Right atrium auricular region (tissue), 2 donors: ENCODE measurements at regions not wholly inside any gene's neighbourhood (a gene's known extent, or its start where the extent isn't known, plus 50 kb on each side); places are given as distances from the start of the nearest gene placed in this dataset.

ENCODE experiments used
- DNase-seq: peaks from one replicate; pipeline ENCODE4 v3.0.0-alpha.2; 2019; ENCODE audit warnings: low spot score
- H3K27ac ChIP-seq, 2 donors: fragments of 200-600 bp; sonication (generic); 1 replicate in 1 of 2; 2 replicates in 1 of 2; pipeline ENCODE4 v1.5.1; 2016 to 2019
- H3K27me3 ChIP-seq, 2 donors: fragments of 200-600 bp; sonication (generic); one replicate each; pipeline versions ENCODE4 v1.5.1 to v1.6.0; 2017 to 2019
- H3K36me3 ChIP-seq: fragments of 200-600 bp; sonication (generic); one replicate; pipeline ENCODE4 v1.5.1; 2016
- H3K4me1 ChIP-seq, 2 donors: fragments of 200-600 bp; sonication (generic); one replicate each; pipeline versions ENCODE4 v1.5.1 to v1.6.0; 2017 to 2019
- H3K4me3 ChIP-seq, 2 donors: fragments of 200-600 bp; sonication (generic); 1 replicate in 1 of 2; 2 replicates in 1 of 2; pipeline ENCODE4 v1.5.1; 2017 to 2019; ENCODE audit warnings: mild to moderate bottlenecking in 1 of 2, moderate library complexity in 1 of 2
- H3K9me3 ChIP-seq, 2 donors: fragments of 200-600 bp; sonication (generic); one replicate each; pipeline ENCODE4 v1.5.1; 2019
- CTCF ChIP-seq, 2 donors: fragments of 200-600 bp; sonication (generic); IDR thresholded peaks; one replicate each; pipeline ENCODE4 v1.5.1; 2019; ENCODE audit warnings: antibody characterized with exemption in 2 of 2

DNA sequence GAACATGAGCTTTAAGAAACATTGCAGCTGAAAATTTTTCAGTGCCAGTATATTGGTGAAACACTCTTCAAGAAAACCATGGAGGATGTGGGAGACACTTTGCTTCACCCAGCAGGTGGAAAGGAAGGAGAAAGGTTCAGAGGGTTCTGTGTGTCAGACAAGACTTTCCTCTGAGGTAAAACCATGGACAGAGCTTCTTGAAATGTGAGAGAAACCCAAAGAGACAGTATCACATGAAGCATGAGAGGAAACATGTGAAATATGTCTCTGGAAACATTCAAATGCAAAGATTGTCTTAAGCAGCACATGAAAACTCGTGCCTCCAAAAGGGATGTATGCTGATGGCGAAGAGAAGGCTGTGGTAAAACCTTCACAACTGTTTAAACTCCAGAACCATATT is 368.9 kb upstream of the ST8SIA4 start:
- Histone ChIP-seq H3K9me3 (no peaks in the 10 kb centered on the region), H3K4me3 (no peak overlapping the region), H3K36me3 (no peaks in the 10 kb centered on the region), H3K27me3 (no peaks in the 10 kb centered on the region), H3K27ac (no peak overlapping the region), H3K4me1 (no peaks in the 10 kb centered on the region)
- no peak for DNase-seq
- TF ChIP-seq CTCF (IDR thresholded peaks at IDR 0.05): no peak

GRCh38 chr5:101271416-101271815 is 368.3 kb upstream of the ST8SIA4 start:
- Histone ChIP-seq H3K4me1 (no peaks in the 10 kb centered on the region), H3K27me3 (no peaks in the 10 kb centered on the region), H3K4me3 (no peak overlapping the region), H3K9me3 (no peaks in the 10 kb centered on the region), H3K36me3 (no peaks in the 10 kb centered on the region), H3K27ac (no peak overlapping the region)
- DNase-seq: no peak
- TF ChIP-seq CTCF (IDR thresholded peaks at IDR 0.05): no peak

DNA sequence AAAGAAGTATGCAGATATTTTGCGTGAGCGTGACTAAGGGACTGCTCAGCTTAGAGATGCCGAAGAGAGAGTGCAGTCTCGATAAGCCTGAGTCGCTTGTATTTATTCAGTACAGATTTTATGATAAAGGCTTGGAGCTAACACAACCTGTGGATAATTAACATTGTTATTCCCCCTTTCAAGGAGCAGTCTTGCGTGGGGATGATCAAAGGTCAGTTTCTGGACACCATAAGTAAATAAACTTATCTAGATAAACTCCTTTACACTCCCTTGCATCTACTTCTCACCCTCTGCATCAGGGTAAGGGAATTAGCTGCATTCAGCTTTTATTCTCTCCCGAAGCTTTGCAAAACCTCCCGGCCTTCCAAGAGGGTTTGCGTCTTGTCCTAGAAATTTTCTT is 357.8 kb upstream of the ST8SIA4 start:
- no peak for DNase-seq
- TF ChIP-seq CTCF (IDR thresholded peaks at IDR 0.05): no peak
- Histone ChIP-seq H3K27ac (no peak overlapping the region), H3K27me3 (no peaks in the 10 kb centered on the region), H3K4me1 (no peaks in the 10 kb centered on the region), H3K36me3 (no peaks in the 10 kb centered on the region), H3K9me3 (peaks cover 0 to 6% of the 10 kb centered on the region in 2 donors), H3K4me3 (no peak overlapping the region)

GRCh38 chr5:101253096-101253495 is 350.0 kb upstream of the ST8SIA4 start:
- TF ChIP-seq CTCF (IDR thresholded peaks at IDR 0.05): no peak
- Histone ChIP-seq H3K36me3 (no peaks in the 10 kb centered on the region), H3K27ac (no peak overlapping the region), H3K27me3 (no peaks in the 10 kb centered on the region), H3K4me3 (no peak overlapping the region), H3K4me1 (no peaks in the 10 kb centered on the region), H3K9me3 (peaks cover 0 to 9% of the 10 kb centered on the region in 2 donors)
- no peak for DNase-seq

DNA sequence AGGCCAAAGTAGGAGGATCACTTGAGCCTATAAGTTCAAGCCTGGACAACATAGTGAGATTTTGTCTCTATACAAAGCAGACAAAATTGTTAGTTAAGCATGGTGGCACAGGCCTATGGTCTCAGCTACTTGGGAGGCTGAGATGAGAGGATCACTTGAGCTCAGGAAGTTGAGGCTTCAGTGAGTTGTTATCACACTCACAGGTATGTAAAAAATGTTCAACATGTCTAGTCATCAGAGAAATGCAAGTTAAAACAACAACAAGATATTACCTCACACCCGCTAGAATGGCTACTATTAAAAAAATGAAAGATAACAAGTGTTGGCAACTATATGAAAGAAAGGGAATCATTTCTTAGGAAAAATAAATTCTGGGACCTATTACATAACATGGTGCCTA is 341.5 kb upstream of the ST8SIA4 start:
- Histone ChIP-seq H3K27me3 (no peaks in the 10 kb centered on the region), H3K9me3 (peaks cover 0 to 23% of the 10 kb centered on the region in 2 donors), H3K36me3 (no peaks in the 10 kb centered on the region), H3K4me3 (no peak overlapping the region), H3K27ac (no peak overlapping the region), H3K4me1 (no peaks in the 10 kb centered on the region)
- DNase-seq: no peak
- no peak for TF ChIP-seq CTCF (IDR thresholded peaks at IDR 0.05)

DNA sequence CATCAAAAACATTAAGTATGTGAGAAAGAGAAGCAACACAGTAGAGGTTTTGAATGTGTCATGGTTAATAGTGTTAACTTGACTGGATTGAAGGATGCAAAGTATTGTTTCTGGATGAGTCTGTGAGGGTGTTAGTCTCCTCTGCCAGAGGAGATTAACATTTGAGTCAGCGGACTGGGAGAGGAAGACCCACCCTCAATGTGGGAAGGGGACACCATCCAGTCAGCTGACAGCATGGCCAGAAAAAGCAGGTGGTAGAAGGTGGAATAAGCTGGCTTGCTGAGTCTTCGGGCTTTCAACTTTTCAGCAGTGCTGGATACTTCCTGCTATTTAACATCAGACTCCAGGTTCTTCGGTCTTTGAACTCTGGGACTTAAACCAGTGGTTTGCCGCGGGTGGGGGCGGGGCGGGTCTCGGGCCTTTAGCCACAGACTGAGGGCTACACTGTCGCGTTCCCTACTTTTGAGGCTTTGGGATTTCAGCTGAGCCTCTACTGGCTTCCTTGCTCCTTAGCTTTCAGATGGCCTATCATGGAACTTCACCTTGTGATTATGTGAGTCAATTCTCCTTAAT is 309.9 kb upstream of the ST8SIA4 start:
- no peak overlapping the region for H3K27ac ChIP-seq
- H3K4me3 ChIP-seq: no peak overlapping the region
- no peaks in the 10 kb centered on the region for H3K36me3 ChIP-seq
- no peaks in the 10 kb centered on the region for H3K27me3 ChIP-seq
- no peaks in the 10 kb centered on the region for H3K9me3 ChIP-seq
- DNase-seq: no peak
- TF ChIP-seq CTCF (IDR thresholded peaks at IDR 0.05): no peak
- no peaks in the 10 kb centered on the region for H3K4me1 ChIP-seq
